Body of pancreas (tissue), 4 donors: ENCODE measurements at regions not wholly inside any gene's neighbourhood (a gene's known extent, or its start where the extent isn't known, plus 50 kb on each side); places are given as distances from the start of the nearest gene placed in this dataset.

Source experiments
- ATAC-seq: fragments of 150-250 bp; one replicate; pipeline ENCODE4 v1.9.1; 2016
- DNase-seq, 4 donors: peaks; one replicate each; pipeline ENCODE4 v3.0.0-alpha.2; 2019
- H3K27ac ChIP-seq, 4 donors: fragments of 200-600 bp; sonication (generic); 1 replicate in 3 of 4; 2 replicates in 1 of 4; pipeline versions ENCODE4 v1.5.1 to v1.6.1; 2016 to 2019; ENCODE audit warnings: mild to moderate bottlenecking in 1 of 4, mixed read lengths in 1 of 4, moderate library complexity in 1 of 4
- H3K27me3 ChIP-seq, 2 donors: fragments of 200-600 bp; sonication (generic); one replicate each; pipeline ENCODE4 v1.6.0; 2016; ENCODE audit warnings: mild to moderate bottlenecking in 1 of 2
- H3K36me3 ChIP-seq, 2 donors: fragments of 200-600 bp; sonication (generic); replicated peaks in 1 of 2; 2 replicates each; pipeline ENCODE4 v1.5.1; 2016; ENCODE audit warnings: low read depth in 2 of 2; ENCODE audit not compliant: insufficient read depth in 1 of 2
- H3K4me1 ChIP-seq: fragments of 200-600 bp; sonication (generic); one replicate; pipeline ENCODE4 v1.6.0; 2016
- H3K4me3 ChIP-seq, 2 donors: fragments of 200-600 bp; sonication (generic); 1 replicate in 1 of 2; 2 replicates in 1 of 2; pipeline ENCODE4 v1.5.1; 2016 to 2019
- H3K9me3 ChIP-seq, 3 donors: fragments of 200-600 bp; sonication (generic); 1 replicate in 2 of 3; 2 replicates in 1 of 3; pipeline ENCODE4 v1.5.1; 2016
- CTCF ChIP-seq, 7 experiments: fragments of 450-650 bp in 4 of 7; fragments of 200-600 bp in 3 of 7; sonication (generic) in 3 of 7; IDR thresholded peaks; one replicate each; pipeline ENCODE4 v1.5.1; 2016 to 2019; ENCODE audit warnings: antibody characterized with exemption in 7 of 7
- POLR2A ChIP-seq, 3 donors: fragments of 450-650 bp; IDR thresholded peaks; one replicate each; pipeline ENCODE4 v1.6.1; 2016; ENCODE audit warnings: antibody characterized with exemption in 3 of 3, mild to moderate bottlenecking in 2 of 3
- WGBS, 2 donors: methylation state at CpG; one replicate each; pipeline ENCODE4 v1.1.5; 2017; 5-methylcytosine and 5-hydroxymethylcytosine counted together
- intact Hi-C: fragments of 100-400 bp; cut with DNase I; formaldehyde crosslinking; loops from one replicate; pipeline ENCODE4 v1.15.1; 2023

- Histone ChIP-seq H3K9me3 (no peaks in the 10 kb centered on the region), H3K4me3 (no peak overlapping the region), H3K36me3 (no peaks in the 10 kb centered on the region), H3K27me3 (no peaks in the 10 kb centered on the region), H3K4me1 (no peaks in the 10 kb centered on the region), H3K27ac (no peak overlapping the region)
- intact Hi-C loops: no loop called here
- 84 to 88% methylated on average over 2 of the region's 2 CpGs for WGBS, 2 donors
- no peak for ATAC-seq
- no peak for DNase-seq
- no peak for TF ChIP-seq POLR2A (IDR thresholded peaks at IDR 0.05)
- no peak for TF ChIP-seq CTCF (IDR thresholded peaks at IDR 0.05)
These were observed 159.2 kb downstream of the BTC start for GRCh38 chr4:74635074-74635473.

DNA sequence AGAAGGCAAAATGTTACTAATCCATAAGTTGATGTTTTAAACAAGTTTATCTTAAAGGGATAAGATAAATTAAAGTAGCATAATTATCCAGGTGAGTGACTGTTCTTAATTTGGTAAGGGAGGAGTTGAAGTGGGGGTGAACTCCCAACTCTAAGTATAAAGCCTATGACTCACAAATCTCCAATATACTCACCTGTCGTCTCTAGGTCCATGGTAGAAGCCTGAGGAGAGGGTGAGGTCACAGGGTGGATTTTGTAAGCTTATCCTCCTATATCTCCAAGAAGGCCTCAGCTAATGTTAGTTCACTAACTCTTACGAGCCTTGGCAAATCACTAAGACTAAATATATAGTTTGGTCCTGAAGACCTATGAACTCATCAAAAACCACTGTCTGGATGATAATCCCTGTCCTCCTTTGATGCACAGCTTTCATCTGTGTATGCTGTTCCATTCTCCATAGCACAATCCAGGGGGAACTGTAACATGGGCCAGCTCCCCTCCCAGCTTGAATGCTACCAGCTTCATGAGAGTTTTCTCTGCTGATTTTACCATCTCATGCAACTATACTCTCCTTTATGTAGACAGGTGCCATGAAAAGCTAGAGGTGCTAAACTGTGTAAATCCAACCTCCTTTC, 158.7 kb downstream of the BTC start:
- Histone ChIP-seq H3K36me3 (no peaks in the 10 kb centered on the region), H3K4me3 (no peak overlapping the region), H3K27me3 (no peaks in the 10 kb centered on the region), H3K4me1 (no peaks in the 10 kb centered on the region), H3K27ac (no peak overlapping the region), H3K9me3 (no peaks in the 10 kb centered on the region)
- DNase-seq (no peak), ATAC-seq (no peak)
- TF ChIP-seq CTCF (IDR thresholded peaks at IDR 0.05) (no peak), POLR2A (IDR thresholded peaks at IDR 0.05) (no peak)
- intact Hi-C loops: no loop called here
- 67 to 70% methylated on average over 2 of the region's 2 CpGs for WGBS, 2 donors

GRCh38 chr4:74638001-74638400, 156.3 kb downstream of the BTC start:
- intact Hi-C loops: no loop called here

DNA sequence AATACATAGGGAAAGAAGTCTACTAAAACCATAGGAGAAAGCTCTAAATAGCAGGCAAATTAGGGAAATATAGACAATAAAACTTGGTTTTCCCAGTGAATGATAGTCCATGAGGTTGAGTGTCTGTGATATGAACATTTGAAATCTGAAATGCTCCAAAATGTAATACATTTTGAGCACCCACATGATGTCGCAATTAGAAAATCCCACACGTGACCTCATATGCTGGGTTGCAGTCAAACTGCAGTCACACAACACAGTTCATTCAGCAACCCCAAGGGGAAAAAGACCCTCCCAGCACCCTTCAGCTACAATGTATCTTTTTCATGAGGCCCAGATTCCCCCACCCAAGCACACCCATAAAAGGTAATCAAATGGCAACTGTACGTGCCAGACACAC, 155.6 kb downstream of the BTC start:
- Histone ChIP-seq H3K4me3 (no peak overlapping the region), H3K27me3 (no peaks in the 10 kb centered on the region), H3K27ac (no peak overlapping the region), H3K4me1 (no peaks in the 10 kb centered on the region), H3K36me3 (no peaks in the 10 kb centered on the region), H3K9me3 (no peaks in the 10 kb centered on the region)
- ATAC-seq (no peak), DNase-seq (no peak)
- 88% methylated on average over 3 of the region's 3 CpGs for WGBS, 2 donors
- intact Hi-C loops: no loop called here
- TF ChIP-seq CTCF (IDR thresholded peaks at IDR 0.05) (no peak), POLR2A (IDR thresholded peaks at IDR 0.05) (no peak)

More at GRCh38 chr4:74638001-74638400, 156.3 kb downstream of the BTC start:
- no peaks in the 10 kb centered on the region for H3K27me3 ChIP-seq
- no peak for ATAC-seq
- H3K4me1 ChIP-seq: no peaks in the 10 kb centered on the region
- H3K4me3 ChIP-seq: no peak overlapping the region
- H3K27ac ChIP-seq: no peak overlapping the region
- DNase-seq: no peak
- 67 to 72% methylated on average over 1 of the region's 1 CpG for WGBS, 2 donors
- H3K9me3 ChIP-seq: no peaks in the 10 kb centered on the region
- no peaks in the 10 kb centered on the region for H3K36me3 ChIP-seq
- TF ChIP-seq POLR2A (IDR thresholded peaks at IDR 0.05) (no peak), CTCF (IDR thresholded peaks at IDR 0.05) (no peak)
